ENCODE measurements at regions not wholly inside any gene's neighbourhood (a gene's known extent, or its start where the extent isn't known, plus 50 kb on each side); places are given as distances from the start of the nearest gene placed in this dataset.

GRCh38 chr9:110103257-110103656 is 104.7 kb downstream of the C9orf152 start:
- no peak for DNase-seq

- no peak for DNase-seq
Measured at GRCh38 chr9:110104261-110104809, 103.6 kb downstream of the C9orf152 start.

GRCh38 chr9:110105107-110105506 is 102.9 kb downstream of the C9orf152 start:
- no peak for DNase-seq

- no peak for DNase-seq
Measured at GRCh38 chr9:110106661-110107060, 101.3 kb downstream of the C9orf152 start.

- DNase-seq, result no peak
Measured at GRCh38 chr9:110109333-110110092, 98.4 kb downstream of the C9orf152 start.

GRCh38 chr9:110110154-110110553 is 97.8 kb downstream of the C9orf152 start:
- DNase-seq, result no peak

- no peak for DNase-seq
Measured at GRCh38 chr9:110111868-110112267, 96.1 kb downstream of the C9orf152 start.

- no peak for DNase-seq
Measured at GRCh38 chr9:110112792-110113191, 95.2 kb downstream of the C9orf152 start.

GRCh38 chr9:110114086-110114858 is 93.7 kb downstream of the C9orf152 start:
- no peak for DNase-seq

GRCh38 chr9:110114859-110115201 is 93.1 kb downstream of the C9orf152 start:
- DNase-seq, result no peak

GRCh38 chr9:110115341-110115820 is 92.6 kb downstream of the C9orf152 start:
- no peak for DNase-seq

GRCh38 chr9:110115826-110116542 is 92.0 kb downstream of the C9orf152 start:
- no peak for DNase-seq

- DNase-seq, result no peak
Measured at GRCh38 chr9:110116543-110116885, 91.4 kb downstream of the C9orf152 start.

- DNase-seq, result no peak
Measured at GRCh38 chr9:110121170-110121569, 86.8 kb downstream of the C9orf152 start.

- DNase-seq, result no peak
Measured at GRCh38 chr9:110123341-110124095, 84.4 kb downstream of the C9orf152 start.

- DNase-seq, result no peak
Measured at GRCh38 chr9:110124439-110124838, 83.5 kb downstream of the C9orf152 start.

GRCh38 chr9:110125207-110125751 is 82.7 kb downstream of the C9orf152 start:
- no peak for DNase-seq

- DNase-seq, result no peak
Measured at GRCh38 chr9:110125763-110126351, 82.1 kb downstream of the C9orf152 start.

- no peak for DNase-seq
Measured at GRCh38 chr9:110126499-110126941, 81.4 kb downstream of the C9orf152 start.

GRCh38 chr9:110126986-110127864 is 80.7 kb downstream of the C9orf152 start:
- no peak for DNase-seq

All from CD4-positive, alpha-beta T cell treated with Interferon alpha-2 for 1 hour (primary cell).